ENCODE measurements at regions not wholly inside any gene's neighbourhood (a gene's known extent, or its start where the extent isn't known, plus 50 kb on each side); places are given as distances from the start of the nearest gene placed in this dataset.
A peak's percentile ranks its signal among the peaks of the same experiment; 100 is the strongest.

DNA sequence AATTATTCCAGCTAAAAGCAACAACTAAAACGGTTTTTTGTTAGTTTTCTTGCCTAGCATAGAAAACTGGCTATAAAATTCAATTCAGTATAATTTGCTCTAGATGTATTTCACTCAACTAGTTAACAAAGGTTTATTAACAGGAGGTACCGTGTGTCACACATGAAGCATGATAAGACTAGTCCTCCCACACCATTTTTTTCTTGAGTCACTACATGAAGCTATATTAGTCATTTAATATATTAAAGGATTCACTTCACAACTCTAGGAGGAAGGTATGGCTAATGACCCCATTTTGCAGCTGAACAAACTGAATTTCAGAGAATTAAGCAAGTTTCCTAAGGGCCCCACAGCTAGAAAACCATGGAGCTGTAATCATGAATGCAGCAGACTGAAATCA, 307.8 kb upstream of the USP25 start:
- Mint-ChIP-seq H3K36me3 (ENCODE audit: insufficient read depth) (no peaks in the 10 kb centered on the region), H3K9me3 (no peaks in the 10 kb centered on the region), H3K4me1 (ENCODE audit: low read depth) (peaks cover 27% of the 10 kb centered on the region), H3K27me3 (ENCODE audit: low read depth) (peaks cover 3% of the 10 kb centered on the region), H3K4me3 (no peak overlapping the region)
- DNase-seq (no peak), ATAC-seq (peak; percentile 36 to 70)

GRCh38 chr21:15422783-15423182, 307.0 kb upstream of the USP25 start:
- ATAC-seq, result peak; percentile 41 to 46
- peaks cover 3% of the 10 kb centered on the region for H3K27me3 Mint-ChIP-seq (ENCODE audit: low read depth)
- H3K4me1 Mint-ChIP-seq (ENCODE audit: low read depth), result peaks cover 27% of the 10 kb centered on the region

GRCh38 chr21:15423676-15424445, 305.9 kb upstream of the USP25 start:
- DNase-seq, result no peak
- Mint-ChIP-seq H3K4me1 (ENCODE audit: low read depth) (peaks cover 27% of the 10 kb centered on the region), H3K9me3 (no peaks in the 10 kb centered on the region), H3K4me3 (no peak overlapping the region), H3K27me3 (ENCODE audit: low read depth) (peaks cover under 1% of the 10 kb centered on the region), H3K36me3 (ENCODE audit: insufficient read depth) (no peaks in the 10 kb centered on the region)
- no peak for ATAC-seq

More at GRCh38 chr21:15422783-15423182, 307.0 kb upstream of the USP25 start:
- no peaks in the 10 kb centered on the region for H3K36me3 Mint-ChIP-seq (ENCODE audit: insufficient read depth)
- DNase-seq, result no peak
- no peak overlapping the region for H3K4me3 Mint-ChIP-seq
- no peaks in the 10 kb centered on the region for H3K9me3 Mint-ChIP-seq

GRCh38 chr21:15425049-15425448, 304.7 kb upstream of the USP25 start:
- ATAC-seq, result peak in 1 of 2 donors; percentile 40
- no peak overlapping the region for H3K4me3 Mint-ChIP-seq
- no peaks in the 10 kb centered on the region for H3K9me3 Mint-ChIP-seq
- H3K4me1 Mint-ChIP-seq (ENCODE audit: low read depth), result peaks cover 27% of the 10 kb centered on the region
- no peaks in the 10 kb centered on the region for H3K27me3 Mint-ChIP-seq (ENCODE audit: low read depth)
- DNase-seq, result no peak
- no peaks in the 10 kb centered on the region for H3K36me3 Mint-ChIP-seq (ENCODE audit: insufficient read depth)

DNA sequence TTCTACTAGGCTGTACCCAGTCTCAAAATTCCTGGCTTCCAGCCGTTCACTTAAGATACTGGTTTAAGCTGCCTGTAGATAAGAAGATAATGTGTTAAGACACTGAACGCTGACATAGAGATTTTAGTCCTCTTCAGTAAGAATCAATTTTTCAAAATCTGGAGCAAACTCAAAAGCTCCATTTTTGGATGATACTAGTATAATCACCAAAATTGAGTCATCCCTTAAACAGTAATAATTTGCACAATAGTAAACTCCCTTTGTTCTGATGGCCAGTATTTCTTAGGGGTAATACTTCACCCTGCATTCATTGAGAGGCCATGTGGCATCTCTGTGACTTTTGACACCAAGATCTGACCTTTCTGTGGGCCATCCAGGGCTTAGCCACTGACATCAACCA, 299.8 kb upstream of the USP25 start:
- no peak for DNase-seq
- Mint-ChIP-seq H3K9me3 (peaks cover 7% of the 10 kb centered on the region), H3K36me3 (ENCODE audit: insufficient read depth) (no peaks in the 10 kb centered on the region), H3K4me3 (no peak overlapping the region), H3K4me1 (ENCODE audit: low read depth) (peaks cover 1% of the 10 kb centered on the region), H3K27me3 (ENCODE audit: low read depth) (no peaks in the 10 kb centered on the region)
- no peak for ATAC-seq

DNA sequence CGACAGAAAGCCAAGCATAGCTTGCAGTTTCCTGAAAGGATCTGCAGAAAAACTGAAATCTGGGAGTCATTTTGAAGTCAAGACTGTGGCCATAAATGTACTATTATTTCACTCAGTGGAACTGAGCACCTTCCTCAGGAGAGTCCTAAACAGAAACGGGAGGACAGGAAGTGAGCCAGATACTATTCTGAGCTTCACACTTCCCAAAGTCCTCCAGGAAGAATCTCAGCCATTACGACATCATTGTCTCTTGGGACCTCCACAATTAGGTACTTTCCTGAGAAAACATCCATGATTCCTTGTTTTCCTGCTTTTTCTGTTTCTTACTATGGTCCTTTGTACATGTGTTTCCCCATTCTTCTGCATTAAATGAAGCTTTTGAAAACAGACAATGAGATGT, 299.2 kb upstream of the USP25 start:
- H3K27me3 Mint-ChIP-seq (ENCODE audit: low read depth), result no peaks in the 10 kb centered on the region
- ATAC-seq (no peak), DNase-seq (no peak)
- no peak overlapping the region for H3K4me3 Mint-ChIP-seq
- H3K9me3 Mint-ChIP-seq, result peaks cover 7% of the 10 kb centered on the region
- no peaks in the 10 kb centered on the region for H3K36me3 Mint-ChIP-seq (ENCODE audit: insufficient read depth)
- no peaks in the 10 kb centered on the region for H3K4me1 Mint-ChIP-seq (ENCODE audit: low read depth)

GRCh38 chr21:15431053-15431452, 298.7 kb upstream of the USP25 start:
- no peak for DNase-seq

GRCh38 chr21:15433091-15433490, 296.7 kb upstream of the USP25 start:
- H3K36me3 Mint-ChIP-seq (ENCODE audit: insufficient read depth), result no peaks in the 10 kb centered on the region
- no peak for ATAC-seq

More at GRCh38 chr21:15431053-15431452, 298.7 kb upstream of the USP25 start:
- Mint-ChIP-seq H3K4me3 (no peak overlapping the region), H3K27me3 (ENCODE audit: low read depth) (no peaks in the 10 kb centered on the region), H3K36me3 (ENCODE audit: insufficient read depth) (no peaks in the 10 kb centered on the region), H3K4me1 (ENCODE audit: low read depth) (no peaks in the 10 kb centered on the region), H3K9me3 (peaks cover 7% of the 10 kb centered on the region)
- ATAC-seq, result no peak

GRCh38 chr21:15434163-15434905, 295.4 kb upstream of the USP25 start:
- H3K36me3 Mint-ChIP-seq (ENCODE audit: insufficient read depth), result no peaks in the 10 kb centered on the region
- H3K27me3 Mint-ChIP-seq (ENCODE audit: low read depth), result no peaks in the 10 kb centered on the region
- no peaks in the 10 kb centered on the region for H3K4me1 Mint-ChIP-seq (ENCODE audit: low read depth)
- DNase-seq (no peak), ATAC-seq (no peak)
- H3K4me3 Mint-ChIP-seq, result no peak overlapping the region
- H3K9me3 Mint-ChIP-seq, result peaks cover 7% of the 10 kb centered on the region

More at GRCh38 chr21:15433091-15433490, 296.7 kb upstream of the USP25 start:
- Mint-ChIP-seq H3K4me1 (ENCODE audit: low read depth) (no peaks in the 10 kb centered on the region), H3K9me3 (peaks cover 7% of the 10 kb centered on the region), H3K4me3 (no peak overlapping the region), H3K27me3 (ENCODE audit: low read depth) (no peaks in the 10 kb centered on the region)
- DNase-seq, result no peak

GRCh38 chr21:15436031-15436430, 293.8 kb upstream of the USP25 start:
- ATAC-seq (no peak), DNase-seq (no peak)
- peaks cover 2% of the 10 kb centered on the region for H3K4me1 Mint-ChIP-seq (ENCODE audit: low read depth)
- H3K27me3 Mint-ChIP-seq (ENCODE audit: low read depth), result no peaks in the 10 kb centered on the region
- peaks cover 7% of the 10 kb centered on the region for H3K9me3 Mint-ChIP-seq
- no peaks in the 10 kb centered on the region for H3K36me3 Mint-ChIP-seq (ENCODE audit: insufficient read depth)
- no peak overlapping the region for H3K4me3 Mint-ChIP-seq

DNA sequence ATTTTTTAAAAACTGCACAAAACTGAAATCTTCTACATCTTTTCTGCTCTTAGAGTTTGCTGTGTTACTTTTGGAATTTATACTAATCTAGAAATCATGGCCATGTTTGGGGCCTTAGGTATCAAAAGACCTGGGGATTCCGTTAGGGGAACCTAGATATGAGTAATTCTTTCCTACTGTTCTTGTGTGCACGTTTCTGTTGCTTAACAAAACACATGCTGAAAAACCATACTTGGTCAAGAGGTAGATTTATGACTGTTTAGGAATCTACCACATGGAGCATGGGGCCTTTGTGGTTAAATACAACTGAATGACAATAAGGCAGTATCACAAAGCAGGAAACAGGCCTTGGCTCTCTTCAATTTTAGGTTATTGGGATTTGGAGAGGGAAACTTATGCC, 291.9 kb upstream of the USP25 start:
- H3K27me3 Mint-ChIP-seq (ENCODE audit: low read depth), result no peaks in the 10 kb centered on the region
- H3K4me3 Mint-ChIP-seq, result no peak overlapping the region
- no peaks in the 10 kb centered on the region for H3K36me3 Mint-ChIP-seq (ENCODE audit: insufficient read depth)
- peaks cover 3% of the 10 kb centered on the region for H3K4me1 Mint-ChIP-seq (ENCODE audit: low read depth)
- ATAC-seq (peak; percentile 79 to 84), DNase-seq (no peak)
- peaks cover 7% of the 10 kb centered on the region for H3K9me3 Mint-ChIP-seq

DNA sequence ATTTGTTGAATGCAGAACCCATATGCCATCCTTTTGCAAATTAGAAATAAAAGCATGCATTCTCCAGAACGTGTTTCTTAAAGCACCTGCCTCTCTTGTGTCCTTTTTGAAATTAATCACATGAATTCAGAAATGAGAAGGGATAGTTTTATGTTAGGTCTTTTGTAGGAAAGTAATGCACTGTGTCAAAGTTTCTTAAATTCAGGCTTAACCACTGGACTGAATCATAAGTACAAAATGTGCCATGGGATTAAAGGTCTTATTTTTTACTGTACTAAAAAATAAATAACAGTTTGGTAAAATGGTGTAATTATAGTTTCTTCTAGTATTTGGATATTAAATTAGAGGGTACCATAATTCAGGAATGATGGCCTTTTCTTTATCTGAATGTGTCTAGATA, 290.1 kb upstream of the USP25 start:
- Mint-ChIP-seq H3K36me3 (ENCODE audit: insufficient read depth) (no peaks in the 10 kb centered on the region), H3K9me3 (no peaks in the 10 kb centered on the region), H3K27me3 (ENCODE audit: low read depth) (no peaks in the 10 kb centered on the region), H3K4me1 (ENCODE audit: low read depth) (peaks cover 3% of the 10 kb centered on the region), H3K4me3 (no peak overlapping the region)
- no peak for DNase-seq
- no peak for ATAC-seq

GRCh38 chr21:15441060-15441493, 288.7 kb upstream of the USP25 start:
- no peak for DNase-seq
- Mint-ChIP-seq H3K4me3 (no peak overlapping the region), H3K36me3 (ENCODE audit: insufficient read depth) (no peaks in the 10 kb centered on the region), H3K27me3 (ENCODE audit: low read depth) (no peaks in the 10 kb centered on the region), H3K9me3 (no peaks in the 10 kb centered on the region), H3K4me1 (ENCODE audit: low read depth) (peaks cover 3% of the 10 kb centered on the region)
- ATAC-seq, result no peak

- ATAC-seq, result no peak
- DNase-seq, result no peak
- no peaks in the 10 kb centered on the region for H3K36me3 Mint-ChIP-seq (ENCODE audit: insufficient read depth)
- no peaks in the 10 kb centered on the region for H3K27me3 Mint-ChIP-seq (ENCODE audit: low read depth)
- peaks cover 3% of the 10 kb centered on the region for H3K4me1 Mint-ChIP-seq (ENCODE audit: low read depth)
- H3K4me3 Mint-ChIP-seq, result no peak overlapping the region
- H3K9me3 Mint-ChIP-seq, result no peaks in the 10 kb centered on the region
Measured at GRCh38 chr21:15441992-15442391, 287.8 kb upstream of the USP25 start.

Data from activated T-cell treated with anti-CD3 and anti-CD28 coated beads, Interleukin-2, amount 50 U/mL, for 4 hours (primary cell).